Astrocyte (in vitro differentiated cells and primary cell): ENCODE measurements at regions not wholly inside any gene's neighbourhood (a gene's known extent, or its start where the extent isn't known, plus 50 kb on each side); places are given as distances from the start of the nearest gene placed in this dataset.

ENCODE experiments used
- EZH2 ChIP-seq: IDR thresholded peaks from 2 replicates; pipeline ENCODE4 v1.6.1; 2012; ENCODE audit warnings: mild to moderate bottlenecking, low read length, inconsistent platforms; ENCODE audit not compliant: insufficient read depth
- TF ChIP-seq, protein P1 (sequence below): IDR thresholded peaks from 2 replicates; pipeline ENCODE4 v1.5.1; 2011; ENCODE audit warnings: low read depth, mild to moderate bottlenecking, inconsistent platforms, low read length, moderate library complexity; ENCODE audit not compliant: insufficient read depth

DNA sequence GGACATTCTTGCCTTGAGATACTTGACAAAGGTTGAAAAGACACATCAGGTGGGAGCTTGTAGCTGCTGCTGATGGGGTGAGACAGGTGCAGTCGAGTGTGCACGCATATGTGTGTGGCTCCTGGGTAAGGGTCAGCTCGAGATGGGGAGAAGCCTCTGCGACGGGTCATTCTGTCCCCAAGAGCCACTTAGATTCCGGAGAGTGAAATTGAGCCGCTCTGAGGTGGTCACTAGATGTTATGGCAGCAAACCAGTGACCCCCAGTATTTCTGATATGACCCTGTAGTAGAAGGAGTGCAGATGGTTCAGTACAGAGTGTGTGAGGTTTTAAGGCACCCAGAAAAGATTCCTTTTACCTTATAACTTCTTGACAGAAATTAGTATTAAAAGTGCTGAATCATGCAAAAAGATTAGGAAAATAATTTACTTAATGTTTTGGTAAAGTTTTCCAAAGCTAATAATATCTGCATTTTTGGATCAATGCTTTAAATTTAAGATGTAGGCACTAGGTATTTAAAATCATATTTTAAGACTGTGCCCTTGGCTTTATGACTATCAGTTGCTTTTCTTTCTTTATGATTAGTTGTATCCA, 241.9 kb upstream of the TOPAZ1 start:
- no peak for TF ChIP-seq EZH2
- TF ChIP-seq, protein P1, sequence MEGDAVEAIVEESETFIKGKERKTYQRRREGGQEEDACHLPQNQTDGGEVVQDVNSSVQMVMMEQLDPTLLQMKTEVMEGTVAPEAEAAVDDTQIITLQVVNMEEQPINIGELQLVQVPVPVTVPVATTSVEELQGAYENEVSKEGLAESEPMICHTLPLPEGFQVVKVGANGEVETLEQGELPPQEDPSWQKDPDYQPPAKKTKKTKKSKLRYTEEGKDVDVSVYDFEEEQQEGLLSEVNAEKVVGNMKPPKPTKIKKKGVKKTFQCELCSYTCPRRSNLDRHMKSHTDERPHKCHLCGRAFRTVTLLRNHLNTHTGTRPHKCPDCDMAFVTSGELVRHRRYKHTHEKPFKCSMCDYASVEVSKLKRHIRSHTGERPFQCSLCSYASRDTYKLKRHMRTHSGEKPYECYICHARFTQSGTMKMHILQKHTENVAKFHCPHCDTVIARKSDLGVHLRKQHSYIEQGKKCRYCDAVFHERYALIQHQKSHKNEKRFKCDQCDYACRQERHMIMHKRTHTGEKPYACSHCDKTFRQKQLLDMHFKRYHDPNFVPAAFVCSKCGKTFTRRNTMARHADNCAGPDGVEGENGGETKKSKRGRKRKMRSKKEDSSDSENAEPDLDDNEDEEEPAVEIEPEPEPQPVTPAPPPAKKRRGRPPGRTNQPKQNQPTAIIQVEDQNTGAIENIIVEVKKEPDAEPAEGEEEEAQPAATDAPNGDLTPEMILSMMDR: no peak
